Uterus (tissue), 2 donors: ENCODE measurements at regions not wholly inside any gene's neighbourhood (a gene's known extent, or its start where the extent isn't known, plus 50 kb on each side); places are given as distances from the start of the nearest gene placed in this dataset.

Experiments used
- POLR2A ChIP-seq, 2 donors: fragments of 450-650 bp; IDR thresholded peaks; one replicate each; pipeline ENCODE4 v1.6.1; 2016; ENCODE audit warnings: antibody characterized with exemption in 2 of 2, mild to moderate bottlenecking in 1 of 2, moderate library complexity in 1 of 2
- TF ChIP-seq, protein P1 (sequence below), 4 experiments: fragments of 200-600 bp in 2 of 4; fragments of 450-650 bp in 2 of 4; sonication (generic) in 2 of 4; IDR thresholded peaks; one replicate each; pipeline ENCODE4 v1.5.1; 2016 to 2019; ENCODE audit warnings: antibody characterized with exemption in 4 of 4, mild to moderate bottlenecking in 2 of 4, moderate library complexity in 1 of 4

DNA sequence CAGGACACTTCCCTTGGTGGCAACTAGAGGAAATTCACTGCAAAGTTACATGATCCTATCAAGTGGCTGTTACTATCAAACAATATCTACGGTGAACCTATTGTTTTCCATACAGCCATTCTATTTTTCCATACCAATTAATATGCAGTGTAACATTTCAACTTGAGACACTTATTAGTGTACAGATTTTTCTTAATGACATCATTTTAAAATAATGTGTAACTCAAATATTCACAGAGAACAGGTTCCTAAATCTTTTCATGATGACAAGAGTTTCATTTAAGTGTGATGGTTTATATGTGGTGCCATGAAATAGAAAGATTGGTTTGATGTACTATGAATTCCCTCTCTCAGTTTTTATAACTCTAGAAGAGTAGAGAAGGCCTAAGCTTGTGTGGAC, 291.2 kb upstream of the SOX5 start:
- TF ChIP-seq, protein P1, sequence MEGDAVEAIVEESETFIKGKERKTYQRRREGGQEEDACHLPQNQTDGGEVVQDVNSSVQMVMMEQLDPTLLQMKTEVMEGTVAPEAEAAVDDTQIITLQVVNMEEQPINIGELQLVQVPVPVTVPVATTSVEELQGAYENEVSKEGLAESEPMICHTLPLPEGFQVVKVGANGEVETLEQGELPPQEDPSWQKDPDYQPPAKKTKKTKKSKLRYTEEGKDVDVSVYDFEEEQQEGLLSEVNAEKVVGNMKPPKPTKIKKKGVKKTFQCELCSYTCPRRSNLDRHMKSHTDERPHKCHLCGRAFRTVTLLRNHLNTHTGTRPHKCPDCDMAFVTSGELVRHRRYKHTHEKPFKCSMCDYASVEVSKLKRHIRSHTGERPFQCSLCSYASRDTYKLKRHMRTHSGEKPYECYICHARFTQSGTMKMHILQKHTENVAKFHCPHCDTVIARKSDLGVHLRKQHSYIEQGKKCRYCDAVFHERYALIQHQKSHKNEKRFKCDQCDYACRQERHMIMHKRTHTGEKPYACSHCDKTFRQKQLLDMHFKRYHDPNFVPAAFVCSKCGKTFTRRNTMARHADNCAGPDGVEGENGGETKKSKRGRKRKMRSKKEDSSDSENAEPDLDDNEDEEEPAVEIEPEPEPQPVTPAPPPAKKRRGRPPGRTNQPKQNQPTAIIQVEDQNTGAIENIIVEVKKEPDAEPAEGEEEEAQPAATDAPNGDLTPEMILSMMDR (IDR thresholded peaks at IDR 0.05) = no peak
- TF ChIP-seq POLR2A (IDR thresholded peaks at IDR 0.05) = no peak
